GM19372 (cell line): ENCODE measurements at regions not wholly inside any gene's neighbourhood (a gene's known extent, or its start where the extent isn't known, plus 50 kb on each side); places are given as distances from the start of the nearest gene placed in this dataset.

Source experiments
- ATAC-seq: cut with Tn5 transposase; IDR thresholded peaks from one replicate; pipeline ENCODE4 v1.9.1; 2021; ENCODE audit warnings: mild to moderate bottlenecking, low read depth, moderate library complexity; ENCODE audit not compliant: unreplicated experiment

DNA sequence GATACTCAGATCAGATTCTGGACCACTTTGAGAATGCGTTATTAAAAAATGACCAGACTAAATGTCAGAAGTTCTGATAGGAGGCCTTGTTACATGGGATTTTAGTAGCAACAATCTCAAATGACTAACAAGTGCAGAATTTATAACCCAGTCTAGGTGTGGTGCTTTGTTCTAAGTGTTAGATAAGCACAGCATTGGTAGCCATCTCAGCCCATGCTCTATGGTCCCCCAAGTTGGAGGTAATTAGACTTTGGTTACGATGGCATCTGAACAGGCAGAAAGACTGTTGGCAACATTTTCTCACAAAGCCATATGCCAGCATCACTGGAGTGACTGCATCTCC is 140.4 kb upstream of the RPS23 start:
- no peak for ATAC-seq

DNA sequence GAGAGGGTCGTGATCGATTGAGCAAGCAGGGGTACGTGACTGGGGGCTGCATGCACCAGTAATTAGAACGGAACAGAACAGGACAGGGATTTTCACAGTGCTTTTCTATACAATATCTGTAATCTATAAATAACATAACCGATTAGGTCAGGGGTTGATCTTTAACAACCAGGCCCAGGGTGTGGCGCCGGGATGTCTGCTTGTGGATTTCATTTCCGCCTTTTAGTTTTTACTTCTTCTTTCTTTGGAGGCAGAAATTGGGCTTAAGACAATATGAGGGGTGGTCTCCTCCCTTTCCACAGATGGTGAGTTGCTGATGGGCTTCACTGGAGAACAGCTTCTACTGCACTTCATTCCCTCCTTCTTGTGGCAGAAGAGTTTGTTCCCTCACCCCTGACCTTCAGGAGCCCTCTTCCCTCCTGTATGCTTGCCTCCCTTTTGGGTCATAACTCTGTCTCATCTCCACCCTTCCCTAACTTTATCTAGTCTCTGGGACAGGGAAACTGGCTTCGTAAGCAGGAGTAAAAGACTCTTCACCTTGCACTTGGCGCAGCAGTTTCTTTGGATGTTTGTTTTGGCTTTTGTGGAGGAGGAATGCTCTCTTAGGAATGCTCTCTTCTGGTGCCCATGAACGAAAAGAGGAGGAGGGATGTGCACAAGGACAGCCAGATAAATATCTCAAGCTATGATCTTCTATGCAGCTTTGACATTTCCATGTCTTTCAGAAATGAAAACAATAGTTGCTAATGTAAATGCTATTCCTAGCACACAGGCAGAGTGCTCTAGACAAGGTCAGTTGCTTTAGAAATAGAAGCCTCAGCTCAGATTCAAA is 139.8 kb upstream of the RPS23 start:
- ATAC-seq = no peak

DNA sequence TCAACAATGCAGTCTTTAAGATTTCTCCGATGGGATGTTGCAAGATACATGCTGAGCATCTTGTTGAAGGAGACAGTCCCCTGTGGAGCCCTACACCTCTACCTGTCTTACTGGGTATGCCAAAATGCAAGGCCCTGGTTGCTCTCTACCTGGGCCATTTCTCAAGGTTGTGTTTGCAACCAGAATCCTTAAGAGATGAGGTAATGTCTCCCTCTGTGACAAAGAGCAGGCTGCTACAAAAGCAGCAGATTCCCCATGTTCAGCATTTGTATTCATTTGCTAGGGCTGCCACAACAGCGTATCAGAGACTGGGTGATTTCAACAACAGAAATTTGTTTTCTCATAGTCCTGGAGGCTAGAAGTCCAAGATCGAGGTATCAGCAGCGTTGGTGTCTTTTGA is 138.4 kb upstream of the RPS23 start:
- no peak for ATAC-seq

- ATAC-seq = no peak
These were observed 135.9 kb upstream of the RPS23 start for GRCh38 chr5:82414041-82414388.

- no peak for ATAC-seq
These were observed 135.3 kb upstream of the RPS23 start for GRCh38 chr5:82413302-82414040.

DNA sequence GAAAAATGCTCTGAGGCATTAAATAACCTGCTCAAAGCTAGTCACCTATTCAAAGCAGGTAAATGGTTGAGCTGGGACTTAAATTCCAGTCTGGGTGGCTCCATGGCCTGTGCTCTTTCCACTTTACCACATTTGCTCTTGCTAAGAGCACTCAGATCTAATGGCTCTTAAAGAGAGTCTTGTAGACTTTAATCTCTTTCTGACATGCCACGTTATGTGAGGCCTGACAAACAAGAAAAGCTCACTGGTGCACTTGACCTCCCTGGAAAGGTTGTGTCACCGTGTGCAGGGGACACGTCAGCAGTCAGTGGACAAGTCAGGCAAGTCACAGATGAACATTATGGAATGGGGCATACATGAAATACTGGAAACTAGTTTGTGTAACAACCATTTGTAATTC is 129.9 kb upstream of the RPS23 start:
- ATAC-seq = no peak

GRCh38 chr5:82406205-82406773 is 128.1 kb upstream of the RPS23 start:
- ATAC-seq = no peak

- ATAC-seq = no peak
These were observed 127.6 kb upstream of the RPS23 start for GRCh38 chr5:82405618-82406204.

- ATAC-seq = no peak
These were observed 127.0 kb upstream of the RPS23 start for GRCh38 chr5:82405161-82405560.

GRCh38 chr5:82404382-82404945 is 126.3 kb upstream of the RPS23 start:
- no peak for ATAC-seq

GRCh38 chr5:82403724-82404123 is 125.6 kb upstream of the RPS23 start:
- ATAC-seq = no peak

DNA sequence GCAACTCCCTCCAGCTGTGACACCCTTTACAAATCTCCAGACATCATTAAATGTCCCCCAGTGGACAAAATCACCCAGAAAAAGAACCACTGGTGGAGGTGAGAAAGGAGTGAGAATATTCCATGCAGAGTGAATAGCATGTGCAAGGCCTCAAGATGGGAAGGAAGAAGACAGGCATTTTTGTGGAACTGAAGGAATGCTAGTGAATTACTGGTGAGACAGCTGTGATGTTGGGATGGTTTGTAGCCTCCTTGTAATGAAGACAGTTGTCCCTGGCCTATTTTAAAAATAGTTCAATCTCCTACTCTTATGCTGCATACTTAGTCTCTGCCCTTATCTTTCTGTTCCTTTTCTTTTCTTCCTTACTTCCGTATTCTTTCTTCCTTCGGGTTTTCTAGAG is 124.9 kb upstream of the RPS23 start:
- no peak for ATAC-seq

- no peak for ATAC-seq
These were observed 121.0 kb upstream of the RPS23 start for GRCh38 chr5:82399111-82399510.

- no peak for ATAC-seq
These were observed 119.7 kb upstream of the RPS23 start for GRCh38 chr5:82397741-82398320.

DNA sequence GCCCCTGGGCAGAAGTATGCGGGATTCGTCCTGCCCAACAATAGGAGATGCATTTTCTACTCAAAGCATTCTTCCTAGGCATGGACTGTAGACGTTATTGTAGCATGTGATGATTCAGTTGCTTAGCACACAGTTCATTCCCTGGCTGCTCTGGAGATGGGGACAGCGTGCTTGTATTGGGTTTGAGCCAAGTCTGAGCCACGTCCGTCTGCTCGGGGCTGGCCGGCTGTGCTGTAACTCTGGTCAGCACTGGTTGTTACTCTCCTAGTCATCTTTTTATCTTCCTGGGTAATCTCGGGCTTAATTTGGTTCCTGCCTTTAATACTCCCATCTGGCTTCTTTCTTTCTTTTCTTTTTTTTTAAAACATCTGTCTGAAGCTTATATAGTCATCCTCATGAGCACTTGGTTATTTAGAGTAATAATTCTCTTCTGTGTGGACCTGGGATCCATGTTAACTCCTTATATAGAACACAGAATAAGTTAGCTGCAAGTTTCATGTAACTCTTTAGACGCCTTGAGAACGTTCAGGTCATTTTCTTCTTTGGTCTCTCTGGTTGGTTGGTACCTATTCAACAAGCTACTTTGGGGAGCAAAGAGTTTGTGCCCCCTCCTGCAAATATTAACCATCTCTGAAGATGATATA is 118.8 kb upstream of the RPS23 start:
- ATAC-seq = no peak

DNA sequence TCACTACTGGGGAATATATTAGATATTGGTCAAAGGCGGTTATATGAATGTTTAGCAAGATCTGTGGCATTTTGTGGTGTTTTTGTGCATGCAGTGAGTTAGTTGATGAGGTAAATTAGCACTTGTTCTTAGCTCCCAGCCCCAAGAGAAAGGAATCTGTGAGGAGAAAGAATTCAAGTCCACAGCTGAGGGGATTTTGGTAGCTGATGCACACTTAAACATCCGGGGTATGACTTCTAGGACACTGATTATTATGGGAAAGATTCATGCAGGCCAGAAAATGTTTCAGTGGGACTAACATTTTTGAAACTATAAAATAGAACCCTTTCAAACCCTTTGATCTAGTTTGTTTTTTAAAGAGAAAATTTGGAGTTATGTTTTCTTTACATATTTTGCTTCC is 118.2 kb upstream of the RPS23 start:
- no peak for ATAC-seq

DNA sequence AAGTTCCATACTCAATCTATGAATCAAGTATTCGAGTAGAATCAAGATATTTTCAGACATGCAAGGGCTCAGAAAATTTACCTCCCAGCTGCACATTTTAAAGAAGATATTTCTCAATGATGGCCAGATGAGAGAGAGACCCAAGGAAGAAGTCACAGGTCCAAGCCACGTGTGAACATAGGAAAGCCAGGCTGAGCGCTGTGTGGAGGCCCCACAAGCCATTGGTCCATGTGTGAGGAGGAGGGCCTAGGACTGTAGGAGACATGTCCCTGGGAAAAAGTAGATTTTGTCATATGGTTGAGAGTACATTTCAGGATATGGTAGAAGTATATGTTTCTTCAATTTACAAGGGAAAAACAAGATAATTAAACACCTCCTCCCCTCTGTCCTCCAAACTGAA is 115.8 kb upstream of the RPS23 start:
- no peak for ATAC-seq

- no peak for ATAC-seq
These were observed 111.9 kb upstream of the RPS23 start for GRCh38 chr5:82390088-82390487.

GRCh38 chr5:82389347-82389746 is 111.2 kb upstream of the RPS23 start:
- no peak for ATAC-seq

GRCh38 chr5:82388181-82388580 is 110.0 kb upstream of the RPS23 start:
- ATAC-seq = no peak
